GM23338 (cell line): ENCODE measurements at regions not wholly inside any gene's neighbourhood (a gene's known extent, or its start where the extent isn't known, plus 50 kb on each side); places are given as distances from the start of the nearest gene placed in this dataset.

ENCODE experiments used
- ATAC-seq: fragments of 200-7000 bp; cut with Tn5 transposase; 3 replicates; pipeline ENCODE4 v1.9.1; 2020
- DNase-seq: peaks from one replicate; pipeline ENCODE4 v3.0.0-alpha.2; 2015; ENCODE audit warnings: low spot score
- H2AFZ ChIP-seq: fragments of 200-600 bp; sonication (generic); 2 replicates; pipeline ENCODE4 v1.8.0; 2016; ENCODE audit warnings: antibody characterized with exemption, mild to moderate bottlenecking, moderate library complexity
- H3F3A ChIP-seq: fragments of 200-600 bp; sonication (generic); replicated peaks from 2 replicates; pipeline ENCODE4 v1.8.0; 2017; ENCODE audit warnings: antibody characterized with exemption, mixed run types, low read depth
- H3K27ac ChIP-seq: fragments of 200-600 bp; sonication (generic); 2 replicates; pipeline ENCODE4 v1.6.1; 2016; ENCODE audit warnings: low read depth
- H3K27me3 ChIP-seq: fragments of 200-600 bp; sonication (generic); 2 replicates; pipeline ENCODE4 v1.8.0; 2016; ENCODE audit warnings: mild to moderate bottlenecking, mixed run types, moderate library complexity; ENCODE audit not compliant: insufficient read depth
- H3K36me3 ChIP-seq: fragments of 200-600 bp; sonication (generic); 2 replicates; pipeline ENCODE4 v1.8.0; 2016; ENCODE audit warnings: mild to moderate bottlenecking; ENCODE audit not compliant: insufficient read depth
- H3K4me1 ChIP-seq: fragments of 200-600 bp; sonication (generic); 2 replicates; pipeline ENCODE4 v1.8.0; 2016; ENCODE audit warnings: mild to moderate bottlenecking, moderate library complexity; ENCODE audit not compliant: insufficient read depth
- H3K4me2 ChIP-seq: fragments of 200-600 bp; sonication (generic); 2 replicates; pipeline ENCODE4 v1.7.1; 2017; ENCODE audit warnings: mixed run types
- H3K4me3 ChIP-seq: fragments of 200-600 bp; sonication (generic); 2 replicates; pipeline ENCODE4 v1.6.1; 2016; ENCODE audit warnings: mixed run types
- H3K79me2 ChIP-seq: fragments of 200-600 bp; sonication (generic); replicated peaks from 2 replicates; pipeline ENCODE4 v1.8.0; 2017; ENCODE audit warnings: mild to moderate bottlenecking; ENCODE audit not compliant: insufficient read depth
- H3K9me2 ChIP-seq: fragments of 200-600 bp; sonication (generic); 2 replicates; pipeline ENCODE4 v1.8.0; 2017; ENCODE audit not compliant: insufficient read depth
- H4K20me1 ChIP-seq: fragments of 200-600 bp; sonication (generic); replicated peaks from 2 replicates; pipeline ENCODE4 v1.8.0; 2017; ENCODE audit warnings: mild to moderate bottlenecking; ENCODE audit not compliant: insufficient read depth
- H3K27ac Mint-ChIP-seq: 2 replicates; pipeline ENCODE4 v1.8.0; 2020; ENCODE audit warnings: inconsistent platforms, mild to moderate bottlenecking, moderate library complexity, mixed read lengths
- H3K27me3 Mint-ChIP-seq: 3 replicates; pipeline ENCODE4 v1.8.0; 2022; ENCODE audit warnings: low read depth, mild to moderate bottlenecking, moderate library complexity, mixed read lengths, inconsistent platforms; ENCODE audit not compliant: insufficient read depth, poor library complexity
- H3K36me3 Mint-ChIP-seq: 3 replicates; pipeline ENCODE4 v1.8.0; 2021; ENCODE audit warnings: low read depth, mild to moderate bottlenecking, inconsistent platforms, moderate library complexity, mixed read lengths
- H3K4me1 Mint-ChIP-seq: 3 replicates; pipeline ENCODE4 v1.8.0; 2020; ENCODE audit warnings: mild to moderate bottlenecking, inconsistent platforms, mixed read lengths
- H3K4me3 Mint-ChIP-seq: 3 replicates; pipeline ENCODE4 v1.8.0; 2021; ENCODE audit warnings: moderate library complexity, mild to moderate bottlenecking, inconsistent platforms, mixed read lengths
- H3K9me3 Mint-ChIP-seq: 3 replicates; pipeline ENCODE4 v1.8.0; 2020; ENCODE audit warnings: moderate library complexity, mild to moderate bottlenecking, inconsistent platforms, mixed read lengths
- CREB1 ChIP-seq: fragments of 250-450 bp; sonication (Bioruptor Pico); IDR thresholded peaks from 2 replicates; pipeline ENCODE4 v1.5.0; 2020; ENCODE audit warnings: low read depth, mild to moderate bottlenecking, moderate library complexity
- ETS1 ChIP-seq: IDR thresholded peaks from 2 replicates; pipeline ENCODE4 v1.6.1; 2016; ENCODE audit warnings: antibody characterized with exemption
- EZH2phosphoT487 ChIP-seq: fragments of 200-600 bp; sonication (generic); IDR thresholded peaks from one replicate; pipeline ENCODE4 v1.8.1; 2018; ENCODE audit warnings: antibody characterized with exemption; ENCODE audit not compliant: unreplicated experiment
- JUNB ChIP-seq: IDR thresholded peaks from one replicate; pipeline ENCODE4 v1.6.1; 2016; ENCODE audit warnings: antibody characterized with exemption; ENCODE audit not compliant: unreplicated experiment
- POLR2AphosphoS5 ChIP-seq: IDR thresholded peaks from 2 replicates; pipeline ENCODE4 v1.6.1; 2016; ENCODE audit warnings: antibody characterized with exemption, low read depth
- REST ChIP-seq: IDR thresholded peaks from one replicate; pipeline ENCODE4 v1.6.1; 2018; ENCODE audit warnings: antibody characterized with exemption; ENCODE audit not compliant: unreplicated experiment
- ZNF114 ChIP-seq: fragments of 250-450 bp; sonication (Bioruptor Pico); IDR thresholded peaks from 2 replicates; pipeline ENCODE4 v1.5.0; 2020; ENCODE audit warnings: mild to moderate bottlenecking, moderate library complexity
- ZNF462 ChIP-seq: fragments of 250-450 bp; sonication (Bioruptor Pico); IDR thresholded peaks from 2 replicates; pipeline ENCODE4 v1.5.0; 2020; ENCODE audit warnings: mild to moderate bottlenecking, moderate library complexity

GRCh38 chr17:14582996-14583395 is 282.1 kb downstream of the HS3ST3B1 start:
- no peak overlapping the region for H3K27ac Mint-ChIP-seq
- Histone ChIP-seq H3K27ac (no peak overlapping the region), H3F3A (no peaks in the 10 kb centered on the region), H3K9me2 (peaks cover 5% of the 10 kb centered on the region; the same call in 1 of the 2 replicates), H3K79me2 (no peaks in the 10 kb centered on the region), H4K20me1 (no peaks in the 10 kb centered on the region), H3K4me1 (peaks cover 20% of the 10 kb centered on the region), H3K4me2 (no peak overlapping the region), H3K27me3 (no peaks in the 10 kb centered on the region), H3K36me3 (no peaks in the 10 kb centered on the region), H3K4me3 (no peak overlapping the region), H2AFZ (no peak overlapping the region)
- H3K4me1 Mint-ChIP-seq, result peaks cover 17% of the 10 kb centered on the region
- H3K27me3 Mint-ChIP-seq, result no peaks in the 10 kb centered on the region
- H3K4me3 Mint-ChIP-seq, result no peak overlapping the region
- DNase-seq (no peak), ATAC-seq (no peak)
- TF ChIP-seq ZNF114 (CRISPR knock-in tag) (no peak), ZNF462 (no peak), CREB1 (CRISPR knock-in tag) (no peak), ETS1 (no peak), JUNB (no peak), EZH2phosphoT487 (no peak), POLR2AphosphoS5 (no peak), REST (no peak)
- no peaks in the 10 kb centered on the region for H3K36me3 Mint-ChIP-seq
- no peaks in the 10 kb centered on the region for H3K9me3 Mint-ChIP-seq
